A549 (cell line): ENCODE measurements at regions not wholly inside any gene's neighbourhood (a gene's known extent, or its start where the extent isn't known, plus 50 kb on each side); places are given as distances from the start of the nearest gene placed in this dataset.

ENCODE experiments used
- CEBPB ChIP-seq, 2 experiments: fragments of >200 bp in 1 of 2; sonication (Bioruptor Twin) in 1 of 2; formaldehyde crosslinking in 1 of 2; IDR thresholded peaks; 2 replicates each; pipeline ENCODE4 v1.6.1; 2012 to 2016
- CTCF ChIP-seq: fragments of >200 bp; sonication (Bioruptor Twin); formaldehyde crosslinking; IDR thresholded peaks from 3 replicates; pipeline ENCODE4 v1.5.1; 2016
- EP300 ChIP-seq, 2 experiments: fragments of >200 bp; sonication (Bioruptor Twin); formaldehyde crosslinking; IDR thresholded peaks; 2 replicates in 1 of 2; 3 replicates in 1 of 2; pipeline ENCODE4 v1.6.1; 2016 to 2017
- ESRRA ChIP-seq: fragments of 150-350 bp; IDR thresholded peaks from 2 replicates; pipeline ENCODE4 v1.6.1; 2014; ENCODE audit warnings: mild to moderate bottlenecking, low read length, borderline replicate concordance
- MAX ChIP-seq: IDR thresholded peaks from 2 replicates; pipeline ENCODE4 v1.6.1; 2012
- POLR2A ChIP-seq: IDR thresholded peaks from 2 replicates; pipeline ENCODE4 v1.6.1; 2012; ENCODE audit warnings: mild to moderate bottlenecking, low read length
- POLR2AphosphoS2 ChIP-seq: conservative IDR thresholded peaks from 2 replicates; pipeline ENCODE4 v1.6.1; 2012; ENCODE audit warnings: low read length, improper control_type of control experiment, inconsistent platforms
- REST ChIP-seq: fragments of 200-600 bp; sonication (generic); IDR thresholded peaks from 2 replicates; pipeline ENCODE4 v1.6.1; 2016; ENCODE audit warnings: antibody characterized with exemption, mild to moderate bottlenecking, moderate library complexity
- ZFP36 ChIP-seq: fragments of 450-650 bp; IDR thresholded peaks from 2 replicates; pipeline ENCODE4 v1.6.1; 2014; ENCODE audit warnings: borderline replicate concordance; ENCODE audit not compliant: partially characterized antibody
- ZNF302 ChIP-seq: fragments of 250-450 bp; sonication (Bioruptor Pico); IDR thresholded peaks from 2 replicates; pipeline ENCODE4 v1.9.0; 2021; ENCODE audit warnings: inconsistent platforms, mild to moderate bottlenecking, moderate library complexity
- TF ChIP-seq, protein P1 (sequence below): IDR thresholded peaks from 2 replicates; pipeline ENCODE4 v1.6.1; 2012
- TF ChIP-seq, protein P2 (sequence below): fragments of 250-450 bp; sonication (Bioruptor Pico); IDR thresholded peaks from 2 replicates; pipeline ENCODE4 v1.5.0; 2021; ENCODE audit warnings: mild to moderate bottlenecking, moderate library complexity, borderline replicate concordance
- TF ChIP-seq, protein P3 (sequence below): fragments of 150-350 bp; IDR thresholded peaks from 2 replicates; pipeline ENCODE4 v1.6.1; 2014; ENCODE audit warnings: low read depth, mild to moderate bottlenecking, low read length

- no peak for TF ChIP-seq CTCF
- TF ChIP-seq, protein P1, sequence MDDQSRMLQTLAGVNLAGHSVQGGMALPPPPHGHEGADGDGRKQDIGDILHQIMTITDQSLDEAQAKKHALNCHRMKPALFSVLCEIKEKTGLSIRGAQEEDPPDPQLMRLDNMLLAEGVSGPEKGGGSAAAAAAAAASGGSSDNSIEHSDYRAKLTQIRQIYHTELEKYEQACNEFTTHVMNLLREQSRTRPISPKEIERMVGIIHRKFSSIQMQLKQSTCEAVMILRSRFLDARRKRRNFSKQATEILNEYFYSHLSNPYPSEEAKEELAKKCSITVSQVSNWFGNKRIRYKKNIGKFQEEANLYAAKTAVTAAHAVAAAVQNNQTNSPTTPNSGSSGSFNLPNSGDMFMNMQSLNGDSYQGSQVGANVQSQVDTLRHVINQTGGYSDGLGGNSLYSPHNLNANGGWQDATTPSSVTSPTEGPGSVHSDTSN = no peak
- no peak for TF ChIP-seq ZFP36
- TF ChIP-seq, protein P2, sequence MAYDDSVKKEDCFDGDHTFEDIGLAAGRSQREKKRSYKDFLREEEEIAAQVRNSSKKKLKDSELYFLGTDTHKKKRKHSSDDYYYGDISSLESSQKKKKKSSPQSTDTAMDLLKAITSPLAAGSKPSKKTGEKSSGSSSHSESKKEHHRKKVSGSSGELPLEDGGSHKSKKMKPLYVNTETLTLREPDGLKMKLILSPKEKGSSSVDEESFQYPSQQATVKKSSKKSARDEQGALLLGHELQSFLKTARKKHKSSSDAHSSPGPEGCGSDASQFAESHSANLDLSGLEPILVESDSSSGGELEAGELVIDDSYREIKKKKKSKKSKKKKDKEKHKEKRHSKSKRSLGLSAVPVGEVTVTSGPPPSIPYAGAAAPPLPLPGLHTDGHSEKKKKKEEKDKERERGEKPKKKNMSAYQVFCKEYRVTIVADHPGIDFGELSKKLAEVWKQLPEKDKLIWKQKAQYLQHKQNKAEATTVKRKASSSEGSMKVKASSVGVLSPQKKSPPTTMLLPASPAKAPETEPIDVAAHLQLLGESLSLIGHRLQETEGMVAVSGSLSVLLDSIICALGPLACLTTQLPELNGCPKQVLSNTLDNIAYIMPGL (CRISPR knock-in tag) = no peak
- TF ChIP-seq POLR2AphosphoS2 = no peak
- TF ChIP-seq, protein P3, sequence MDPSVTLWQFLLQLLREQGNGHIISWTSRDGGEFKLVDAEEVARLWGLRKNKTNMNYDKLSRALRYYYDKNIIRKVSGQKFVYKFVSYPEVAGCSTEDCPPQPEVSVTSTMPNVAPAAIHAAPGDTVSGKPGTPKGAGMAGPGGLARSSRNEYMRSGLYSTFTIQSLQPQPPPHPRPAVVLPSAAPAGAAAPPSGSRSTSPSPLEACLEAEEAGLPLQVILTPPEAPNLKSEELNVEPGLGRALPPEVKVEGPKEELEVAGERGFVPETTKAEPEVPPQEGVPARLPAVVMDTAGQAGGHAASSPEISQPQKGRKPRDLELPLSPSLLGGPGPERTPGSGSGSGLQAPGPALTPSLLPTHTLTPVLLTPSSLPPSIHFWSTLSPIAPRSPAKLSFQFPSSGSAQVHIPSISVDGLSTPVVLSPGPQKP = no peak
- no peak for TF ChIP-seq EP300 (IDR thresholded peaks at IDR 0.05)
- TF ChIP-seq CEBPB (IDR thresholded peaks at IDR 0.05) = no peak
- TF ChIP-seq MAX = no peak
- TF ChIP-seq ZNF302 (CRISPR knock-in tag) = no peak
- no peak for TF ChIP-seq POLR2A
- TF ChIP-seq ESRRA = no peak
- TF ChIP-seq REST = no peak
Measured at GRCh38 chr10:3433988-3434387, 261.4 kb upstream of the PITRM1 start.
